ENCODE measurements at regions not wholly inside any gene's neighbourhood (a gene's known extent, or its start where the extent isn't known, plus 50 kb on each side); places are given as distances from the start of the nearest gene placed in this dataset.

GRCh38 chr12:75888874-75889613 lies 142.5 kb downstream of the PHLDA1 start:
- DNase-seq (ENCODE audit: extremely low read depth in 1 of 4, low spot score in 3 of 4) (no peak), ATAC-seq (no peak), FAIRE-seq (no peak)
- H3K4me2 ChIP-seq (ENCODE audit: insufficient read depth, low read length), result no peak overlapping the region
- H2AFZ ChIP-seq (ENCODE audit: low read depth, low read length), result no peak overlapping the region
- intact Hi-C loops (cut with micrococcal nuclease), result no loop called here
- peaks cover 4 to 28% of the 10 kb centered on the region in 2 experiments; a peak in 4 of 5 replicates for H3K4me1 ChIP-seq (replicated peaks in 1 of 2; ENCODE audit: control insufficient read depth in 2 of 2, insufficient read depth in 2 of 2, low read length in 2 of 2)
- no peak overlapping the region for H3K9ac ChIP-seq (ENCODE audit: insufficient read depth in 1 of 2, low read depth in 2 of 2, low read length in 2 of 2)
- no peak overlapping the region for H3K27ac ChIP-seq (ENCODE audit: extremely low read depth, low read depth, low read length)
- H3K79me2 ChIP-seq (ENCODE audit: control insufficient read depth, insufficient read depth, low read length), result no peaks in the 10 kb centered on the region
- TF ChIP-seq HMBOX1 (IDR thresholded peaks at IDR 0.05) (no peak), ZNF23 (CRISPR knock-in tag; IDR thresholded peaks at IDR 0.05) (no peak)
- no peaks in the 10 kb centered on the region for H3K9me3 ChIP-seq (replicated peaks; ENCODE audit: control insufficient read depth, insufficient read depth, low read depth, low read length)
- ChIA-PET CTCF (ENCODE audit: low intra/inter-chr PET ratio) (no interaction called here), POLR2A (no interaction called here)
- H3K9me1 ChIP-seq (ENCODE audit: control insufficient read depth, insufficient read depth, low read length), result no peaks in the 10 kb centered on the region
- H3K27me3 ChIP-seq (ENCODE audit: control insufficient read depth in 2 of 2, insufficient read depth in 2 of 2, low read length in 2 of 2), result no peaks in the 10 kb centered on the region; a peak in 1 of 5 replicates
- no TSS peak for BruUV-seq (replicated peaks)
- H3K4me3 ChIP-seq, result no peak overlapping the region
- WGBS (ENCODE audit: insufficient coverage, low coverage, missing lambda C conversion rate), result 40% methylated on average over 10 of the region's 11 CpGs
- in situ Hi-C loops (cut with MboI), result no loop called here
- no peaks in the 10 kb centered on the region; the same call in 1 of the 2 replicates for H4K20me1 ChIP-seq (replicated peaks; ENCODE audit: control insufficient read depth, insufficient read depth, low read length)
- no peaks in the 10 kb centered on the region for H3K36me3 ChIP-seq (ENCODE audit: control insufficient read depth, insufficient read depth, low read length)

GRCh38 chr12:75888399-75888798 lies 143.2 kb downstream of the PHLDA1 start:
- intact Hi-C loops (cut with micrococcal nuclease) (no loop called here), in situ Hi-C loops (cut with MboI) (no loop called here)
- H3K9me3 ChIP-seq (replicated peaks; ENCODE audit: control insufficient read depth, insufficient read depth, low read depth, low read length), result no peaks in the 10 kb centered on the region
- FAIRE-seq (no peak), DNase-seq (ENCODE audit: extremely low read depth in 1 of 4, low spot score in 3 of 4) (no peak), ATAC-seq (no peak)
- BruUV-seq (replicated peaks), result no TSS peak
- no peak overlapping the region for H3K4me3 ChIP-seq
- no peaks in the 10 kb centered on the region for H3K36me3 ChIP-seq (ENCODE audit: control insufficient read depth, insufficient read depth, low read length)
- H3K4me1 ChIP-seq (replicated peaks in 1 of 2; ENCODE audit: control insufficient read depth in 2 of 2, insufficient read depth in 2 of 2, low read length in 2 of 2), result peaks cover 4 to 23% of the 10 kb centered on the region in 2 experiments; a peak in 4 of 5 replicates
- no peaks in the 10 kb centered on the region; the same call in 1 of the 2 replicates for H4K20me1 ChIP-seq (replicated peaks; ENCODE audit: control insufficient read depth, insufficient read depth, low read length)
- CTCF ChIA-PET (ENCODE audit: low intra/inter-chr PET ratio), result no interaction called here
- H3K4me2 ChIP-seq (ENCODE audit: insufficient read depth, low read length), result no peak overlapping the region
- H2AFZ ChIP-seq (ENCODE audit: low read depth, low read length), result no peak overlapping the region
- H3K9ac ChIP-seq (ENCODE audit: insufficient read depth in 1 of 2, low read depth in 2 of 2, low read length in 2 of 2), result no peak overlapping the region
- H3K27ac ChIP-seq (ENCODE audit: extremely low read depth, low read depth, low read length), result no peak overlapping the region
- H3K27me3 ChIP-seq (ENCODE audit: control insufficient read depth in 2 of 2, insufficient read depth in 2 of 2, low read length in 2 of 2), result no peaks in the 10 kb centered on the region; a peak in 1 of 5 replicates
- POLR2A ChIA-PET, result interaction anchor here (0.6 kb wide), 1 partner anchor 20 kb away, joined by 3 read pairs; no protein-coding TSS in a partner anchor
- H3K9me1 ChIP-seq (ENCODE audit: control insufficient read depth, insufficient read depth, low read length), result no peaks in the 10 kb centered on the region
- H3K79me2 ChIP-seq (ENCODE audit: control insufficient read depth, insufficient read depth, low read length), result no peaks in the 10 kb centered on the region
- no peak for TF ChIP-seq ZEB2 (IDR thresholded peaks at IDR 0.05)
- TF ChIP-seq ZNF316 (IDR thresholded peaks at IDR 0.05), result peak; percentile 80
- TF ChIP-seq SIN3A (IDR thresholded peaks at IDR 0.05; ENCODE audit: borderline replicate concordance in 2 of 2, control insufficient read depth in 1 of 2, low read depth in 2 of 2, low read length in 2 of 2), result no peak
- no peak for TF ChIP-seq E4F1 (CRISPR knock-in tag; IDR thresholded peaks at IDR 0.05; ENCODE audit: borderline replicate concordance)
- no peak for TF ChIP-seq ZBTB8A (IDR thresholded peaks at IDR 0.05; ENCODE audit: partially characterized antibody)
- TF ChIP-seq HMBOX1 (IDR thresholded peaks at IDR 0.05), result no peak
- no peak for TF ChIP-seq SMAD4 (CRISPR knock-in tag; conservative IDR thresholded peaks at IDR 0.05)
- TF ChIP-seq ZNF224 (CRISPR knock-in tag; IDR thresholded peaks at IDR 0.05), result no peak
- TF ChIP-seq PYGO2 (tag; IDR thresholded peaks at IDR 0.05), result no peak
